SK-N-SH treated with all-trans-retinoic acid at 6 μM for 48 hours (cell line): ENCODE measurements at regions not wholly inside any gene's neighbourhood (a gene's known extent, or its start where the extent isn't known, plus 50 kb on each side); places are given as distances from the start of the nearest gene placed in this dataset.

ENCODE experiments used
- ATAC-seq: fragments of 200-7000 bp; cut with Tn5 transposase; 3 replicates; pipeline ENCODE4 v1.9.1; 2020; ENCODE audit warnings: mild to moderate bottlenecking, moderate library complexity
- ARNTL ChIP-seq: fragments of 450-650 bp; formaldehyde crosslinking; IDR thresholded peaks from 2 replicates; pipeline ENCODE4 v1.5.0; 2020; ENCODE audit warnings: low read depth, mild to moderate bottlenecking, moderate library complexity, borderline replicate concordance
- BACH2 ChIP-seq: fragments of 250-450 bp; sonication (Bioruptor Pico); IDR thresholded peaks from 2 replicates; pipeline ENCODE4 v1.9.0; 2021; ENCODE audit warnings: mild to moderate bottlenecking, borderline replicate concordance
- CSDC2 ChIP-seq: fragments of 250-450 bp; sonication (Bioruptor Pico); IDR thresholded peaks from 2 replicates; pipeline ENCODE4 v1.5.0; 2020; ENCODE audit warnings: mild to moderate bottlenecking, moderate library complexity
- ESRRG ChIP-seq: fragments of 250-450 bp; sonication (Bioruptor Pico); IDR thresholded peaks from 2 replicates; pipeline ENCODE4 v1.6.1; 2021; ENCODE audit warnings: mild to moderate bottlenecking
- GLIS3 ChIP-seq: fragments of 250-450 bp; sonication (Bioruptor Pico); IDR thresholded peaks from 2 replicates; pipeline ENCODE4 v1.5.0; 2020; ENCODE audit warnings: mild to moderate bottlenecking, moderate library complexity
- ISL1 ChIP-seq: fragments of 250-450 bp; sonication (Bioruptor Pico); IDR thresholded peaks from 2 replicates; pipeline ENCODE4 v2.1.2; 2022; ENCODE audit warnings: mild to moderate bottlenecking, moderate library complexity
- OSR1 ChIP-seq: fragments of 250-450 bp; sonication (Bioruptor Pico); IDR thresholded peaks from 2 replicates; pipeline ENCODE4 v1.8.0; 2022; ENCODE audit warnings: moderate library complexity, mild to moderate bottlenecking, inconsistent platforms
- PPARA ChIP-seq: fragments of 250-450 bp; sonication (Bioruptor Pico); IDR thresholded peaks from 2 replicates; pipeline ENCODE4 v1.5.0; 2020; ENCODE audit warnings: mild to moderate bottlenecking, borderline replicate concordance
- TCF4 ChIP-seq: fragments of 250-450 bp; sonication (Bioruptor Pico); IDR thresholded peaks from 2 replicates; pipeline ENCODE4 v1.8.0; 2021; ENCODE audit warnings: mild to moderate bottlenecking, moderate library complexity, borderline replicate concordance
- TOX ChIP-seq: fragments of 250-450 bp; sonication (Bioruptor Pico); IDR thresholded peaks from 2 replicates; pipeline ENCODE4 v1.8.0; 2021; ENCODE audit warnings: mild to moderate bottlenecking, moderate library complexity, borderline replicate concordance
- ZC3H10 ChIP-seq: fragments of 250-450 bp; sonication (Bioruptor Pico); IDR thresholded peaks from 2 replicates; pipeline ENCODE4 v1.5.1; 2021; ENCODE audit warnings: mild to moderate bottlenecking, moderate library complexity
- ZFP3 ChIP-seq: fragments of 250-450 bp; sonication (Bioruptor Pico); IDR thresholded peaks from 2 replicates; pipeline ENCODE4 v1.5.0; 2020; ENCODE audit warnings: mild to moderate bottlenecking, moderate library complexity
- ZFP30 ChIP-seq: fragments of 450-650 bp; formaldehyde crosslinking; IDR thresholded peaks from 2 replicates; pipeline ENCODE4 v1.5.0; 2022; ENCODE audit warnings: mild to moderate bottlenecking, moderate library complexity
- ZNF565 ChIP-seq: fragments of 450-650 bp; formaldehyde crosslinking; conservative IDR thresholded peaks from 2 replicates; pipeline ENCODE4 v1.5.0; 2020; ENCODE audit warnings: low read depth, mild to moderate bottlenecking, moderate library complexity
- ZNF70 ChIP-seq: fragments of 450-650 bp; formaldehyde crosslinking; IDR thresholded peaks from 2 replicates; pipeline ENCODE4 v1.5.0; 2020; ENCODE audit warnings: mild to moderate bottlenecking, moderate library complexity
- ZNF8 ChIP-seq: fragments of 450-650 bp; formaldehyde crosslinking; IDR thresholded peaks from 2 replicates; pipeline ENCODE4 v1.5.0; 2020; ENCODE audit warnings: mild to moderate bottlenecking, moderate library complexity
- TF ChIP-seq, protein P1 (sequence below): fragments of 250-450 bp; sonication (Bioruptor Pico); IDR thresholded peaks from 2 replicates; pipeline ENCODE4 v1.5.1; 2021; ENCODE audit warnings: mild to moderate bottlenecking, moderate library complexity
- TF ChIP-seq, protein P2 (sequence below): fragments of 250-450 bp; sonication (Bioruptor Pico); IDR thresholded peaks from 2 replicates; pipeline ENCODE4 v1.5.0; 2020; ENCODE audit warnings: mild to moderate bottlenecking, moderate library complexity
- TF ChIP-seq, protein P3 (sequence below): fragments of 250-450 bp; sonication (Bioruptor Pico); IDR thresholded peaks from 2 replicates; pipeline ENCODE4 v1.5.1; 2020; ENCODE audit warnings: low read depth, mild to moderate bottlenecking, moderate library complexity
- TF ChIP-seq, protein P4 (sequence below): fragments of 250-450 bp; sonication (Bioruptor Pico); IDR thresholded peaks from 2 replicates; pipeline ENCODE4 v1.8.0; 2020; ENCODE audit warnings: mild to moderate bottlenecking, moderate library complexity, borderline replicate concordance

DNA sequence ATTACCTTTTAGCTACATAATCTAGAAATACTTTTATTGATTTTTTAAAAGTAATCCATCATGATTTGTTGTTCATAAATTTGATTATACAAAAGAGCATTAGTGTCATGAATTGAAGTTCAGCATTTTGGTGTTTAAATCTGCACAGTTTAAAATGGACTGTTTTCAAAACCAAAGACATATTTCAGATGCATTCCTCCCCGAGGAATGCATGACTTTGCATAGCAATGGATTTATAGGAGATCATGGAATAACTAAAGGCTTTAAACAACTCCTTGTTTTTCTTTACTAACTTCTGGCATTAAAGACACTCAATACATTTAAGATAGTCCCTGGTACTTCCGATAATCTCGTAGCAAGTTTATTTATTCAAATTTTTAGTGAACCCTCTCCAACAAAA is 863.1 kb upstream of the TMPRSS15 start:
- TF ChIP-seq CSDC2 (CRISPR knock-in tag) (no peak), TOX (CRISPR knock-in tag) (no peak), ZC3H10 (CRISPR knock-in tag) (no peak), ARNTL (CRISPR knock-in tag) (no peak), ZNF8 (no peak), ZFP30 (CRISPR knock-in tag) (no peak), ZFP3 (CRISPR knock-in tag) (no peak), ESRRG (CRISPR knock-in tag) (no peak), GLIS3 (CRISPR knock-in tag) (no peak), PPARA (no peak)
- TF ChIP-seq, protein P1, sequence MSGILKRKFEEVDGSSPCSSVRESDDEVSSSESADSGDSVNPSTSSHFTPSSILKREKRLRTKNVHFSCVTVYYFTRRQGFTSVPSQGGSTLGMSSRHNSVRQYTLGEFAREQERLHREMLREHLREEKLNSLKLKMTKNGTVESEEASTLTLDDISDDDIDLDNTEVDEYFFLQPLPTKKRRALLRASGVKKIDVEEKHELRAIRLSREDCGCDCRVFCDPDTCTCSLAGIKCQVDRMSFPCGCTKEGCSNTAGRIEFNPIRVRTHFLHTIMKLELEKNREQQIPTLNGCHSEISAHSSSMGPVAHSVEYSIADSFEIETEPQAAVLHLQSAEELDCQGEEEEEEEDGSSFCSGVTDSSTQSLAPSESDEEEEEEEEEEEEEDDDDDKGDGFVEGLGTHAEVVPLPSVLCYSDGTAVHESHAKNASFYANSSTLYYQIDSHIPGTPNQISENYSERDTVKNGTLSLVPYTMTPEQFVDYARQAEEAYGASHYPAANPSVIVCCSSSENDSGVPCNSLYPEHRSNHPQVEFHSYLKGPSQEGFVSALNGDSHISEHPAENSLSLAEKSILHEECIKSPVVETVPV, result no peak
- TF ChIP-seq, protein P2, sequence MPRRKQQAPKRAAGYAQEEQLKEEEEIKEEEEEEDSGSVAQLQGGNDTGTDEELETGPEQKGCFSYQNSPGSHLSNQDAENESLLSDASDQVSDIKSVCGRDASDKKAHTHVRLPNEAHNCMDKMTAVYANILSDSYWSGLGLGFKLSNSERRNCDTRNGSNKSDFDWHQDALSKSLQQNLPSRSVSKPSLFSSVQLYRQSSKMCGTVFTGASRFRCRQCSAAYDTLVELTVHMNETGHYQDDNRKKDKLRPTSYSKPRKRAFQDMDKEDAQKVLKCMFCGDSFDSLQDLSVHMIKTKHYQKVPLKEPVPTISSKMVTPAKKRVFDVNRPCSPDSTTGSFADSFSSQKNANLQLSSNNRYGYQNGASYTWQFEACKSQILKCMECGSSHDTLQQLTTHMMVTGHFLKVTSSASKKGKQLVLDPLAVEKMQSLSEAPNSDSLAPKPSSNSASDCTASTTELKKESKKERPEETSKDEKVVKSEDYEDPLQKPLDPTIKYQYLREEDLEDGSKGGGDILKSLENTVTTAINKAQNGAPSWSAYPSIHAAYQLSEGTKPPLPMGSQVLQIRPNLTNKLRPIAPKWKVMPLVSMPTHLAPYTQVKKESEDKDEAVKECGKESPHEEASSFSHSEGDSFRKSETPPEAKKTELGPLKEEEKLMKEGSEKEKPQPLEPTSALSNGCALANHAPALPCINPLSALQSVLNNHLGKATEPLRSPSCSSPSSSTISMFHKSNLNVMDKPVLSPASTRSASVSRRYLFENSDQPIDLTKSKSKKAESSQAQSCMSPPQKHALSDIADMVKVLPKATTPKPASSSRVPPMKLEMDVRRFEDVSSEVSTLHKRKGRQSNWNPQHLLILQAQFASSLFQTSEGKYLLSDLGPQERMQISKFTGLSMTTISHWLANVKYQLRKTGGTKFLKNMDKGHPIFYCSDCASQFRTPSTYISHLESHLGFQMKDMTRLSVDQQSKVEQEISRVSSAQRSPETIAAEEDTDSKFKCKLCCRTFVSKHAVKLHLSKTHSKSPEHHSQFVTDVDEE, result no peak
- TF ChIP-seq, protein P3, sequence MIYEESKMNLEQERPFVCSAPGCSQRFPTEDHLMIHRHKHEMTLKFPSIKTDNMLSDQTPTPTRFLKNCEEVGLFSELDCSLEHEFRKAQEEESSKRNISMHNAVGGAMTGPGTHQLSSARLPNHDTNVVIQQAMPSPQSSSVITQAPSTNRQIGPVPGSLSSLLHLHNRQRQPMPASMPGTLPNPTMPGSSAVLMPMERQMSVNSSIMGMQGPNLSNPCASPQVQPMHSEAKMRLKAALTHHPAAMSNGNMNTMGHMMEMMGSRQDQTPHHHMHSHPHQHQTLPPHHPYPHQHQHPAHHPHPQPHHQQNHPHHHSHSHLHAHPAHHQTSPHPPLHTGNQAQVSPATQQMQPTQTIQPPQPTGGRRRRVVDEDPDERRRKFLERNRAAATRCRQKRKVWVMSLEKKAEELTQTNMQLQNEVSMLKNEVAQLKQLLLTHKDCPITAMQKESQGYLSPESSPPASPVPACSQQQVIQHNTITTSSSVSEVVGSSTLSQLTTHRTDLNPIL (CRISPR knock-in tag), result no peak
- TF ChIP-seq, protein P4, sequence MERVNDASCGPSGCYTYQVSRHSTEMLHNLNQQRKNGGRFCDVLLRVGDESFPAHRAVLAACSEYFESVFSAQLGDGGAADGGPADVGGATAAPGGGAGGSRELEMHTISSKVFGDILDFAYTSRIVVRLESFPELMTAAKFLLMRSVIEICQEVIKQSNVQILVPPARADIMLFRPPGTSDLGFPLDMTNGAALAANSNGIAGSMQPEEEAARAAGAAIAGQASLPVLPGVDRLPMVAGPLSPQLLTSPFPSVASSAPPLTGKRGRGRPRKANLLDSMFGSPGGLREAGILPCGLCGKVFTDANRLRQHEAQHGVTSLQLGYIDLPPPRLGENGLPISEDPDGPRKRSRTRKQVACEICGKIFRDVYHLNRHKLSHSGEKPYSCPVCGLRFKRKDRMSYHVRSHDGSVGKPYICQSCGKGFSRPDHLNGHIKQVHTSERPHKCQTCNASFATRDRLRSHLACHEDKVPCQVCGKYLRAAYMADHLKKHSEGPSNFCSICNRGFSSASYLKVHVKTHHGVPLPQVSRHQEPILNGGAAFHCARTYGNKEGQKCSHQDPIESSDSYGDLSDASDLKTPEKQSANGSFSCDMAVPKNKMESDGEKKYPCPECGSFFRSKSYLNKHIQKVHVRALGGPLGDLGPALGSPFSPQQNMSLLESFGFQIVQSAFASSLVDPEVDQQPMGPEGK (CRISPR knock-in tag), result no peak
- ATAC-seq, result no peak

DNA sequence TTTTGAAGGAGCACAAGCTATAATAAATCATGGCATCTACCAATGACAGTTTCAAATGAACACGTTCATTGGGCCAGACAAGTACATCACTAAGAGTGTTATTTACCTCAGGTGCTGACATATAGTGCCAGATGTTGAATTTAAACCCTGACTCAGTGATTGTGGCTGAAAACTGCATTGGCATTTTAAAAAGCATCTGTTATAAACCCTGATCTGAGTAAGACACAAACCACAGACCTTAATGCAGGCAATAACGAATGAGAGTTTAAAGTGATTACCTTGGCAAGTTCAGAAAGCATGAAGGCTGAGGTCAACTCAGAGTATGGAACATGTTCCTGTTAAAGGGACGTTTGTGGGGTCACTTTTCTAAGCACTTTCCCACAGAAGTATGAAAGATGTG is 865.1 kb upstream of the TMPRSS15 start:
- ATAC-seq, result no peak
- TF ChIP-seq ZNF565 (CRISPR knock-in tag) (no peak), ZC3H10 (CRISPR knock-in tag) (no peak), GLIS3 (CRISPR knock-in tag) (no peak), ZFP3 (CRISPR knock-in tag) (no peak), TOX (CRISPR knock-in tag) (no peak), BACH2 (no peak), ESRRG (CRISPR knock-in tag) (no peak), ZNF8 (no peak), ARNTL (CRISPR knock-in tag) (no peak), ZNF70 (CRISPR knock-in tag) (no peak)
- TF ChIP-seq, protein P4 (CRISPR knock-in tag), result no peak
- TF ChIP-seq, protein P1, result no peak
- TF ChIP-seq, all 23 proteins: peak for 0

DNA sequence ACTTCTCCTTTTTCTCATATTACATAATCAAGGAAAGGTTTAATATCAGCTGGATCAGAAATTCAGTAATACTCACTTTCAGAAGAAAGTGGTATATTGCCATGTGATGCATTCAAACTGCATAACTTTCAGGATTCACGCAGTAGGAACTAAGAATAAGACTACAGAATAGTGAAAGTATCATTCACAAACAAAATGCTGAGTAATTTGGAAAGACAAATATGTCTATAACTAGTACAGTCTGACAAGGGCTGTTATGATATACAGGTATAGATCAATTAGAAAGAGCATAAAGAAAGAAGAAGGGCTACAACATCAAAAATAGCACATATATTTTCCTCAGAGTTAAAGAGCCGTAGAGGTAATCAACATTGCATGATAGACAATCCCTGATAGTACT is 871.5 kb upstream of the TMPRSS15 start:
- ATAC-seq, result no peak
- TF ChIP-seq ESRRG (CRISPR knock-in tag) (no peak), ISL1 (no peak), ZNF8 (no peak), ZFP3 (CRISPR knock-in tag) (no peak), PPARA (no peak), TCF4 (CRISPR knock-in tag) (no peak), ARNTL (CRISPR knock-in tag) (no peak), ZC3H10 (CRISPR knock-in tag) (no peak), OSR1 (CRISPR knock-in tag) (no peak)
- TF ChIP-seq, protein P3 (CRISPR knock-in tag), result no peak
- TF ChIP-seq, protein P2, result no peak
- TF ChIP-seq, all 23 proteins: peak for 0
